Mucosa of descending colon (tissue), 3 donors: ENCODE measurements at regions not wholly inside any gene's neighbourhood (a gene's known extent, or its start where the extent isn't known, plus 50 kb on each side); places are given as distances from the start of the nearest gene placed in this dataset.

Experiments
- ATAC-seq: fragments of 200-7000 bp; cut with Tn5 transposase; one replicate; pipeline ENCODE4 v1.9.1; 2020; ENCODE audit warnings: mild to moderate bottlenecking, moderate library complexity
- DNase-seq, 3 donors: peaks; one replicate each; pipeline ENCODE4 v3.0.0-alpha.2; 2020
- H3K36me3 ChIP-seq: fragments of 200-600 bp; one replicate; pipeline ENCODE4 v1.8.0; 2021; ENCODE audit warnings: low read depth, mild to moderate bottlenecking
- H3K4me1 ChIP-seq: fragments of 200-600 bp; one replicate; pipeline ENCODE4 v1.8.0; 2021; ENCODE audit warnings: low read depth, mild to moderate bottlenecking
- H3K4me3 ChIP-seq: fragments of 200-600 bp; one replicate; pipeline ENCODE4 v1.8.0; 2021; ENCODE audit warnings: mild to moderate bottlenecking
- H3K9me3 ChIP-seq: fragments of 200-600 bp; one replicate; pipeline ENCODE4 v1.8.0; 2021; ENCODE audit warnings: mild to moderate bottlenecking
- CTCF ChIP-seq: fragments of 200-600 bp; IDR thresholded peaks from one replicate; pipeline ENCODE4 v1.8.0; 2022; ENCODE audit warnings: antibody characterized with exemption, mild to moderate bottlenecking
- intact Hi-C, 2 donors: fragments of 100-400 bp; cut with DNase I in 1 of 2; cut with micrococcal nuclease in 1 of 2; formaldehyde crosslinking; loops; one replicate each; pipeline versions ENCODE4 v1.11.0 to v1.11.1; 2022; cut with DNase I, micrococcal nuclease
- donor health status: DM: no; HTN: no; CAD: no; lungs with moderate emphysema.
- donor health status: DM: no; HTN: no; CAD: no.
- donor health status: DM: no; HTN: yes; CAD: no.

- intact Hi-C loops, result no loop called here
- Histone ChIP-seq H3K4me3 (no peak overlapping the region), H3K36me3 (no peaks in the 10 kb centered on the region), H3K4me1 (peaks cover 15% of the 10 kb centered on the region), H3K9me3 (no peaks in the 10 kb centered on the region)
- no peak for ATAC-seq
- DNase-seq, result no peak
- no peak for TF ChIP-seq CTCF
These were observed 179.4 kb downstream of the ETS1 start for GRCh38 chr11:128407962-128408361.

- Histone ChIP-seq H3K4me3 (no peak overlapping the region), H3K9me3 (no peaks in the 10 kb centered on the region), H3K4me1 (no peaks in the 10 kb centered on the region), H3K36me3 (no peaks in the 10 kb centered on the region)
- no peak for DNase-seq
- intact Hi-C loops, result no loop called here
- ATAC-seq, result peak; percentile 22
- no peak for TF ChIP-seq CTCF
These were observed 181.4 kb downstream of the ETS1 start for GRCh38 chr11:128405714-128406662.

GRCh38 chr11:128405112-128405511, 182.2 kb downstream of the ETS1 start:
- ATAC-seq (no peak), DNase-seq (no peak)
- H3K4me3 ChIP-seq, result no peak overlapping the region
- intact Hi-C loops, result no loop called here
- TF ChIP-seq CTCF, result no peak
- H3K36me3 ChIP-seq, result no peaks in the 10 kb centered on the region
- no peaks in the 10 kb centered on the region for H3K9me3 ChIP-seq
- no peaks in the 10 kb centered on the region for H3K4me1 ChIP-seq

- DNase-seq (no peak), ATAC-seq (no peak)
- Histone ChIP-seq H3K4me3 (no peak overlapping the region), H3K4me1 (no peaks in the 10 kb centered on the region), H3K36me3 (no peaks in the 10 kb centered on the region), H3K9me3 (no peaks in the 10 kb centered on the region)
- TF ChIP-seq CTCF, result no peak
- intact Hi-C loops, result no loop called here
These were observed 182.9 kb downstream of the ETS1 start for GRCh38 chr11:128404437-128404836.

- no peak for TF ChIP-seq CTCF
- intact Hi-C loops, result no loop called here
- Histone ChIP-seq H3K4me3 (no peak overlapping the region), H3K9me3 (no peaks in the 10 kb centered on the region), H3K4me1 (no peaks in the 10 kb centered on the region), H3K36me3 (no peaks in the 10 kb centered on the region)
- DNase-seq (no peak), ATAC-seq (no peak)
These were observed 186.8 kb downstream of the ETS1 start for GRCh38 chr11:128400382-128401203.
